Gastroesophageal sphincter (tissue), 4 donors: ENCODE measurements at regions not wholly inside any gene's neighbourhood (a gene's known extent, or its start where the extent isn't known, plus 50 kb on each side); places are given as distances from the start of the nearest gene placed in this dataset.

Experiments
- ATAC-seq: fragments of 150-250 bp; one replicate; pipeline ENCODE4 v1.9.1; 2016; ENCODE audit warnings: mild to moderate bottlenecking, moderate library complexity
- H3K27ac ChIP-seq, 4 donors: fragments of 200-600 bp; sonication (generic) in 3 of 4; 1 replicate in 3 of 4; 2 replicates in 1 of 4; pipeline ENCODE4 v1.5.1; 2016 to 2019
- H3K27me3 ChIP-seq: fragments of 200-600 bp; sonication (generic); one replicate; pipeline ENCODE4 v1.5.1; 2019
- H3K36me3 ChIP-seq, 2 donors: fragments of 200-600 bp; sonication (generic); one replicate each; pipeline ENCODE4 v1.5.1; 2019; ENCODE audit warnings: control low read depth in 1 of 2
- H3K4me1 ChIP-seq, 3 donors: fragments of 200-600 bp; sonication (generic); 1 replicate in 2 of 3; 2 replicates in 1 of 3; pipeline ENCODE4 v1.5.1; 2016 to 2019; ENCODE audit warnings: control low read depth in 2 of 3
- H3K4me3 ChIP-seq, 2 donors: fragments of 200-600 bp; sonication (generic); one replicate each; pipeline ENCODE4 v1.5.1; 2019; ENCODE audit warnings: mild to moderate bottlenecking in 1 of 2, moderate library complexity in 1 of 2
- H3K9me3 ChIP-seq, 3 donors: fragments of 200-600 bp; sonication (generic); one replicate each; pipeline ENCODE4 v1.5.1; 2017 to 2019; ENCODE audit warnings: control low read depth in 2 of 3
- EP300 ChIP-seq: sonication (generic); formaldehyde crosslinking; IDR thresholded peaks from one replicate; pipeline ENCODE4 v1.6.1; 2017; ENCODE audit warnings: antibody characterized with exemption, mild to moderate bottlenecking
- POLR2A ChIP-seq, 2 donors: fragments of 450-650 bp; IDR thresholded peaks; one replicate each; pipeline ENCODE4 v1.6.1; 2017; ENCODE audit warnings: antibody characterized with exemption in 2 of 2, mild to moderate bottlenecking in 2 of 2, moderate library complexity in 1 of 2
- POLR2AphosphoS5 ChIP-seq: sonication (generic); formaldehyde crosslinking; IDR thresholded peaks from one replicate; pipeline ENCODE4 v1.6.1; 2017; ENCODE audit warnings: antibody characterized with exemption
- WGBS, 2 donors: methylation state at CpG; one replicate each; pipeline ENCODE4 v1.1.5; 2018; ENCODE audit warnings: low coverage in 1 of 2; 5-methylcytosine and 5-hydroxymethylcytosine counted together
- TF ChIP-seq, protein P1 (sequence below), 4 experiments: fragments of 200-600 bp in 2 of 4; fragments of 450-650 bp in 2 of 4; sonication (generic) in 1 of 4; IDR thresholded peaks; one replicate each; pipeline ENCODE4 v1.5.1; 2017 to 2019; ENCODE audit warnings: antibody characterized with exemption in 4 of 4, mild to moderate bottlenecking in 2 of 4, moderate library complexity in 2 of 4

DNA sequence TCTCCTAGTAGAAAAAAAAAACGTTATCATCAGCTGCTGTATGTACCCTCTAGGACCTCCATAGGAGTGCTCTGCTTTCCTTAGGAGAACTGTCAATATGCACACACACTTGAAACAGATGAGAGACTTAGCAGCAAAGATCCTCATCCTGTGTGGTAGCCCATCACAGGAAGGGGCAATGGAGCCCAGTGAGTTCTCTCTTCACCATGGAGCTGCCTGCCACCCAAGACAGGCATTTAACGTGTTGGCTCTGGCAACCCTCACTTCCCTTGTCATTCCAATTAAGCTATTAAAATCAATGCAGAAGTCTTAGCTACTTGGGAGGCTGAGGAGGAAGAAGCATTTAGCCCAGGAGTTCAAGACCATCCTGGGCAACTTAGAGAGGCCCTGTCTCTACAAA, 64.8 kb upstream of the PLEKHA5 start:
- no peak overlapping the region for H3K4me3 ChIP-seq
- ATAC-seq = no peak
- TF ChIP-seq, protein P1, sequence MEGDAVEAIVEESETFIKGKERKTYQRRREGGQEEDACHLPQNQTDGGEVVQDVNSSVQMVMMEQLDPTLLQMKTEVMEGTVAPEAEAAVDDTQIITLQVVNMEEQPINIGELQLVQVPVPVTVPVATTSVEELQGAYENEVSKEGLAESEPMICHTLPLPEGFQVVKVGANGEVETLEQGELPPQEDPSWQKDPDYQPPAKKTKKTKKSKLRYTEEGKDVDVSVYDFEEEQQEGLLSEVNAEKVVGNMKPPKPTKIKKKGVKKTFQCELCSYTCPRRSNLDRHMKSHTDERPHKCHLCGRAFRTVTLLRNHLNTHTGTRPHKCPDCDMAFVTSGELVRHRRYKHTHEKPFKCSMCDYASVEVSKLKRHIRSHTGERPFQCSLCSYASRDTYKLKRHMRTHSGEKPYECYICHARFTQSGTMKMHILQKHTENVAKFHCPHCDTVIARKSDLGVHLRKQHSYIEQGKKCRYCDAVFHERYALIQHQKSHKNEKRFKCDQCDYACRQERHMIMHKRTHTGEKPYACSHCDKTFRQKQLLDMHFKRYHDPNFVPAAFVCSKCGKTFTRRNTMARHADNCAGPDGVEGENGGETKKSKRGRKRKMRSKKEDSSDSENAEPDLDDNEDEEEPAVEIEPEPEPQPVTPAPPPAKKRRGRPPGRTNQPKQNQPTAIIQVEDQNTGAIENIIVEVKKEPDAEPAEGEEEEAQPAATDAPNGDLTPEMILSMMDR (IDR thresholded peaks at IDR 0.05) = no peak
- no peak for TF ChIP-seq POLR2AphosphoS5
- no peak for TF ChIP-seq POLR2A (IDR thresholded peaks at IDR 0.05)
- TF ChIP-seq EP300 = no peak
- no peaks in the 10 kb centered on the region for H3K9me3 ChIP-seq
- H3K27ac ChIP-seq = no peak overlapping the region
- H3K27me3 ChIP-seq = no peaks in the 10 kb centered on the region
- H3K4me1 ChIP-seq = peaks cover 0 to 21% (median 0%) of the 10 kb centered on the region in 3 donors
- 30 to 53% methylated on average over 1 to 2 of the region's 2 CpGs for WGBS, 2 donors
- H3K36me3 ChIP-seq = no peaks in the 10 kb centered on the region

DNA sequence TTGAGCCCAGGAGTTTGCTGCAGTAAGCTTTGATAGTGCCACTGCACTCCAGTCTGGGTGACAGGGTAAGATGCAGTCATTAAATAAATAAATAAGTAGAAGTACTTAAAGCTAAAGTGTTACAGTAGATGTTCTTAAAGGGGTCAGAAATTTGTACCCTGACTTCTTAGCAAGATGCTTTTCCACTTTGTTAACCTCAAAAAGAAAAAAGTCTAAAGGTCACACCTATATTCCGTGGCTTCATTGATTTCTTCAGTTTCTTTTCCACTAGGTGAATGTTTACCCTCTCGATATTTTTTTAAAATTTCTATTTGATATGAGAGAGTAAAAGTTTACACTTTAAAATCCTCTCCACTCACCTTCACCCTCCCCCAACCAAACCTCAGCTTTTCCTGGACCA, 64.3 kb upstream of the PLEKHA5 start:
- Histone ChIP-seq H3K36me3 (no peaks in the 10 kb centered on the region), H3K4me3 (no peak overlapping the region), H3K4me1 (peaks cover 0 to 19% (median 0%) of the 10 kb centered on the region in 3 donors), H3K9me3 (no peaks in the 10 kb centered on the region), H3K27ac (no peak overlapping the region), H3K27me3 (no peaks in the 10 kb centered on the region)
- WGBS, 2 donors = 94 to 95% methylated on average over 2 of the region's 2 CpGs
- TF ChIP-seq, protein P1 (IDR thresholded peaks at IDR 0.05) = no peak
- TF ChIP-seq EP300 (no peak), POLR2A (IDR thresholded peaks at IDR 0.05) (no peak), POLR2AphosphoS5 (no peak)
- no peak for ATAC-seq

DNA sequence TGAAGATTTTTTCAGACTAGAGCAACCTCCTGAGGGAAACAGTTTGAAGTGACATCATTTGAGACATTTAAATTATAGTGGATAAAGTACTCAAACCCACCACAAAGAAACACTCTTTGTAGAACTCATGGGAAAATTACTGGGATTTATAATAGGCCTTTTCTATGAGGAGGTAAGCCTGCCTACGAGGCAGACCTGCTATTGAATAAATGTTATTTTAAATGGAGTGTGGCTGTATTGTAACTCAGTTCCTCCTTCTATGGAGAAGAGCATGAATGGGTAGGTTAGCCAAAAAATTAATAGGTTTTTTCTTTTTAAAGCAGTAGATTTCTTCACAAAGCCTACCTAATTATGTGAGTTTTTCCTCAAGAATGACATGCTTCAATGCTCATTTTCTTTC, 63.7 kb upstream of the PLEKHA5 start:
- H3K4me1 ChIP-seq = peaks cover 0 to 19% (median 0%) of the 10 kb centered on the region in 3 donors
- ATAC-seq = no peak
- H3K4me3 ChIP-seq = no peak overlapping the region
- no peaks in the 10 kb centered on the region for H3K36me3 ChIP-seq
- H3K27me3 ChIP-seq = no peaks in the 10 kb centered on the region
- no peak overlapping the region for H3K27ac ChIP-seq
- WGBS, 2 donors = 23 to 71% methylated on average over 1 of the region's 1 CpG
- H3K9me3 ChIP-seq = no peaks in the 10 kb centered on the region
- TF ChIP-seq, protein P1 (IDR thresholded peaks at IDR 0.05) = no peak
- TF ChIP-seq EP300 (no peak), POLR2AphosphoS5 (no peak), POLR2A (IDR thresholded peaks at IDR 0.05) (no peak)

DNA sequence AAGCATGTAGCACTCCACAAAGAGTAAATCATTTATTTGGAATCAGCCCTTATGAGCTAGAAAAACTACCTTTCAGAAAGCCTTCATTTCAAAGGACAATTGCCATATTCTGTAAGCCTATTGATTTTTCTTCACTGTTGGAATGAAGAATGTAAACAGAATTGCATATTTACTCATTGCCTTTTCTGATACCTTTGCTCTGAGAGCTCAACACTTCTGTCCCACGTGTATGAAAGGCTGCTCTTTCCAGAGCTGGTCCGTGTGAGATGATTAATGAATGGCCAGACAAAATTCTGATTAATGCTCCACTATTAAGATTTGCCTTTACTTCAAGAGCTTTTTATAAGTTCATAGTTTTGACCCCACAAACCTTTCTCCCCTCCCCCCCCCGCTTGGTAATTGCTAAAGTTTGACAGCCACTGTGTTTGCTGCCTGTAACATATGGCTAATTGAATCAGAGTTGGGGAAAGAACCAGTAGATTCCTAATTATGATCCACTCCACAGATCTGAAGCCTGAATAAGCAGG, 63.0 kb upstream of the PLEKHA5 start:
- no peak overlapping the region for H3K27ac ChIP-seq
- H3K36me3 ChIP-seq = no peaks in the 10 kb centered on the region
- H3K9me3 ChIP-seq = no peaks in the 10 kb centered on the region
- H3K4me1 ChIP-seq = peaks cover 0 to 19% (median 0%) of the 10 kb centered on the region in 3 donors
- WGBS, 2 donors = 3 to 16% methylated on average over 2 of the region's 3 CpGs
- TF ChIP-seq POLR2AphosphoS5 (no peak), EP300 (no peak), POLR2A (IDR thresholded peaks at IDR 0.05) (no peak)
- TF ChIP-seq, protein P1 (IDR thresholded peaks at IDR 0.05) = no peak
- no peak for ATAC-seq
- H3K4me3 ChIP-seq = no peak overlapping the region
- H3K27me3 ChIP-seq = no peaks in the 10 kb centered on the region

DNA sequence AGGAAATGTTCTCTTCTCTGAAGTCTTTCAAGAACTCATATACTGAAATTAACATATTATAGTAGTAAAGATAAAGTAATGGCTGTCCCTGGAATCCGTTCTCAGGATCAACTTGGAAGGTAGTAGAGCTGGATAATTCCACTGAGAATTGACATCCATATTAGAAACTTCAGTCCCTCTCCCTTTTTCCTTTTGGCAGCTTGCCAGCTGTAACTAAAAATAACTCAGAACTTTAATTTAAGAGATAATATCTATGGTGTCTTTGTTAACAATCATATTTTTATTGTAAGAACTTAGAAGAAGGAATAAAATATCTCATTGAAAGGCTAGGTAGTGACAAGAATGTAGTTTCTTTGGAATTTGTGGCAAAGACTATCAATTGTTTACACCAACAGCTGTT, 61.4 kb upstream of the PLEKHA5 start:
- 21 to 26% methylated on average over 1 of the region's 1 CpG for WGBS, 2 donors
- Histone ChIP-seq H3K4me1 (peaks cover 0 to 19% (median 0%) of the 10 kb centered on the region in 3 donors), H3K27ac (no peak overlapping the region), H3K27me3 (no peaks in the 10 kb centered on the region), H3K4me3 (no peak overlapping the region), H3K9me3 (no peaks in the 10 kb centered on the region), H3K36me3 (no peaks in the 10 kb centered on the region)
- ATAC-seq = no peak
- TF ChIP-seq POLR2A (IDR thresholded peaks at IDR 0.05) (no peak), EP300 (no peak), POLR2AphosphoS5 (no peak)
- TF ChIP-seq, protein P1 (IDR thresholded peaks at IDR 0.05) = no peak
